ENCODE measurements at regions not wholly inside any gene's neighbourhood (a gene's known extent, or its start where the extent isn't known, plus 50 kb on each side); places are given as distances from the start of the nearest gene placed in this dataset.

GRCh38 chr10:42987575-42987974 is 89.3 kb upstream of the RET start:
- TF ChIP-seq, protein P1, sequence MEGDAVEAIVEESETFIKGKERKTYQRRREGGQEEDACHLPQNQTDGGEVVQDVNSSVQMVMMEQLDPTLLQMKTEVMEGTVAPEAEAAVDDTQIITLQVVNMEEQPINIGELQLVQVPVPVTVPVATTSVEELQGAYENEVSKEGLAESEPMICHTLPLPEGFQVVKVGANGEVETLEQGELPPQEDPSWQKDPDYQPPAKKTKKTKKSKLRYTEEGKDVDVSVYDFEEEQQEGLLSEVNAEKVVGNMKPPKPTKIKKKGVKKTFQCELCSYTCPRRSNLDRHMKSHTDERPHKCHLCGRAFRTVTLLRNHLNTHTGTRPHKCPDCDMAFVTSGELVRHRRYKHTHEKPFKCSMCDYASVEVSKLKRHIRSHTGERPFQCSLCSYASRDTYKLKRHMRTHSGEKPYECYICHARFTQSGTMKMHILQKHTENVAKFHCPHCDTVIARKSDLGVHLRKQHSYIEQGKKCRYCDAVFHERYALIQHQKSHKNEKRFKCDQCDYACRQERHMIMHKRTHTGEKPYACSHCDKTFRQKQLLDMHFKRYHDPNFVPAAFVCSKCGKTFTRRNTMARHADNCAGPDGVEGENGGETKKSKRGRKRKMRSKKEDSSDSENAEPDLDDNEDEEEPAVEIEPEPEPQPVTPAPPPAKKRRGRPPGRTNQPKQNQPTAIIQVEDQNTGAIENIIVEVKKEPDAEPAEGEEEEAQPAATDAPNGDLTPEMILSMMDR (IDR thresholded peaks at IDR 0.05), result no peak
- no peak for TF ChIP-seq SIN3A (IDR thresholded peaks at IDR 0.05; ENCODE audit: borderline replicate concordance, insufficient read depth, low read depth, low read length)
- no peak for TF ChIP-seq TCF7L2 (IDR thresholded peaks at IDR 0.05; ENCODE audit: low read depth, low read length)
